ENCODE measurements at regions not wholly inside any gene's neighbourhood (a gene's known extent, or its start where the extent isn't known, plus 50 kb on each side); places are given as distances from the start of the nearest gene placed in this dataset.

DNA sequence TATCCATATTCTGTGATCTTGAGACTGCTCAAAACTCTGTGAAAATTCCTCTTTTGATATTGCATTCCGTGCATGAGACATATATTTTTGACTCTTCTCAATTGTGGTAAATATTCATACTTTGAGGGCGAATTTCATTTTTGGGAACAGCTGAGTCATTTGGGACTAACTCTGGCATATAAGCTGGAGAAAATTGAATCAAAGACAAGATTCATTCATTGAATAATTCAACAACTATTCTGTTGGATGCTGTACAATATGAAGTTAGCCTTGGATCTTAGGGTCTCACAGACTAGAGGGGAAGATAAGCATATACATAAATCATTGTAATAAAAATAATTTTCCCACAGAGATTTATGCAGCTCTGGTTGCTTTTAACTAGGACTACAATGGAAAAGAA, 183.2 kb upstream of the NEBL start:
- no peak for TF ChIP-seq CTCF (IDR thresholded peaks at IDR 0.05; ENCODE audit: control extremely low read depth in 1 of 3, insufficient read depth in 1 of 3, low read depth in 1 of 3, low read length in 3 of 3)
- TF ChIP-seq POLR2A (IDR thresholded peaks at IDR 0.05; ENCODE audit: control extremely low read depth in 1 of 2, low read depth in 2 of 2, low read length in 2 of 2), result no peak
- no peak for TF ChIP-seq RAD21 (IDR thresholded peaks at IDR 0.05 in 1 of 2, conservative IDR thresholded peaks at IDR 0.05 in 1 of 2; ENCODE audit: low read depth in 2 of 2, low read length in 2 of 2)
- no peak for TF ChIP-seq TAF1 (IDR thresholded peaks at IDR 0.05; ENCODE audit: low read depth, low read length)
- no peak for TF ChIP-seq KDM5A (IDR thresholded peaks at IDR 0.05; ENCODE audit: low read length)
- no peak for TF ChIP-seq ATF3 (IDR thresholded peaks at IDR 0.05; ENCODE audit: insufficient read depth, low read depth, low read length)
- TF ChIP-seq SUZ12 (IDR thresholded peaks at IDR 0.05; ENCODE audit: low read length), result no peak
- no peak for TF ChIP-seq EP300 (IDR thresholded peaks at IDR 0.05; ENCODE audit: borderline replicate concordance in 1 of 2, low read depth in 2 of 2, low read length in 2 of 2)
